Fibroblast of the aortic adventitia (primary cell): ENCODE measurements at regions not wholly inside any gene's neighbourhood (a gene's known extent, or its start where the extent isn't known, plus 50 kb on each side); places are given as distances from the start of the nearest gene placed in this dataset.

Experiments
- DNase-seq: peaks from one replicate; pipeline ENCODE4 v3.0.0-alpha.2; 2010; ENCODE audit warnings: low read depth
- H3K4me3 ChIP-seq: 2 replicates; pipeline ENCODE4 v1.5.1; 2011; ENCODE audit warnings: low read depth, mild to moderate bottlenecking, control low read depth, low read length, moderate library complexity
- CTCF ChIP-seq: IDR thresholded peaks from 2 replicates; pipeline ENCODE4 v1.5.1; 2011; ENCODE audit warnings: mild to moderate bottlenecking, low read length, control low read depth, inconsistent platforms; ENCODE audit not compliant: insufficient read depth

GRCh38 chr4:19309378-19309777, 942.3 kb upstream of the SLIT2 start:
- DNase-seq, result peak; percentile 83
- TF ChIP-seq CTCF, result peak; percentile 48
- no peak overlapping the region for H3K4me3 ChIP-seq

- no peak overlapping the region for H3K4me3 ChIP-seq
- TF ChIP-seq CTCF, result no peak
- DNase-seq, result no peak
These were observed 947.7 kb upstream of the SLIT2 start for GRCh38 chr4:19304028-19304427.

DNA sequence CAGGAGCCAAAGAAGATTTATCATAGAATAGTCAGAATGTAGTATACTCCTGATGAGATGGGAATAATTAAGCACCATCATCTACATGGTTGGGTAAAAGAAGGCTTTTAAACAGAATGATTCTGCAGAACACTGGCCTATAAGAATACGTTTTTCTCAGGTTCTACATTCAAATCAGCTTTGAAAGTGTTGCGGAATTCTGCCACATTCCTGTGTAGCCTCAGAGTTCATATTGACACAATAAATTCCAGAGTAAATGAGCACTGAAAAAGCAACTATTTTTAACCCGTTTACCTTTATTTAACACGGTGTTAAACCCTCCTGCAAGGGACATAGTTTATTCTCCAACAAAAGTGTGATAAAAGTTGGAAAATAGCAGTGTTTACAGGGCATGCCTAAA, 950.2 kb upstream of the SLIT2 start:
- no peak for TF ChIP-seq CTCF
- no peak for DNase-seq
- no peak overlapping the region for H3K4me3 ChIP-seq

DNA sequence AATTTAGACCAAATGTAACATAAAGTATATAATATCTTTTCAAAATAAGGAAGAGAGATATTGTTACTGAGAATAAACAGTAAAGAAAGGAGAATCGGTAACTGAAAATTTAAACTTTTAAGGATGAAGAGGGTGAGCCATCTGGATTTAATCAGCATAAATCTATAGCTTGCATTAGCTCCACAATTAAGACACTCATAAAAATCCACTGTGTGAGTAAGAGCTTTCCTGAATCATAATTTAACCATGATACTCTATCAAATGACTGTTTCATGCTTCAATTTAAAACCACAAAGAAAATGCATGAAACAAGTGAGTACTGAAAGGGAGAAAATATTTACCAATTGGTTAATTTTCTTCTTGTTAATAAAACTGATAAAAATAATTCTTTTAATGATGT, 951.5 kb upstream of the SLIT2 start:
- DNase-seq, result peak; percentile 6
- no peak overlapping the region for H3K4me3 ChIP-seq
- TF ChIP-seq CTCF, result no peak

- no peak for TF ChIP-seq CTCF
- no peak overlapping the region for H3K4me3 ChIP-seq
- DNase-seq, result no peak
These were observed 952.7 kb upstream of the SLIT2 start for GRCh38 chr4:19298998-19299397.

DNA sequence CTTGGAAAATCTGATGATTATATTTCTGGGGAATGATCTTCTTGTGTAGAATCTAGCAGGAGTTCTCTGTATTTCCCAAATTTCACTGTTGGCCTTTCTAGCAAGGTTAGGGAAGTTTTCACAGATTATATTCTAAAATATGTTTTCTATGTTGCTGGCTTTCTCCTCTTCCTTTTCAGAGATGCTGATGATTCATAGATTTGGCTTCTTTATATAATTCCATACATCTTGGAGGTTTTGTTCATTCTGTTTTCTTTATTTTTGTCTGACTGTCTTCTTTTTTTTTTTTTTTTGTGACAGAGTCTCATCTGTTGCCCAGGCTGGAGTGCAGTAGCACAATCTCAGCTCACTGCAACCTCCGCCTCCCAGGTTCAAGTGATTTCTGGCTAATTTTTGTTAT, 957.9 kb upstream of the SLIT2 start:
- TF ChIP-seq CTCF, result no peak
- H3K4me3 ChIP-seq, result no peak overlapping the region
- DNase-seq, result no peak

DNA sequence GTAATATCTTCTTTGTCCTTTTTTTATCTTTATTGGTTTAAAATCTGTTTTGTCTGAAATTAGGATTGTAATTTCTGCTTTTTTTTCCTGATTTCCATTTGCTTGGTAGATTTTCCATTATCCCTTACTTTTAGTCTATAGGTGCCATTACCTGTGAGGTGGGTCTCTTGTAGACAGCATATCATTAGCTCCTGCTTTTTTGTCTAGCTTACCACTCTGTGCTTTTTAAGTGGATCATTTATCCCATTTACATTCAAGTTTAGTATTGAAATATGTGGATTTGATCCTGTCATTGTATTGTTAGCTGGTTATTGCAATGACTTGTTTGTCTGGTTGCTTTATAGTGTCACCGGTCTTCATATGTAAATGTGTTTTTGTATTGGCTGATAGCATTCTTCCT, 958.6 kb upstream of the SLIT2 start:
- H3K4me3 ChIP-seq, result no peak overlapping the region
- DNase-seq, result no peak
- no peak for TF ChIP-seq CTCF
